ENCODE measurements at regions not wholly inside any gene's neighbourhood (a gene's known extent, or its start where the extent isn't known, plus 50 kb on each side); places are given as distances from the start of the nearest gene placed in this dataset.

DNA sequence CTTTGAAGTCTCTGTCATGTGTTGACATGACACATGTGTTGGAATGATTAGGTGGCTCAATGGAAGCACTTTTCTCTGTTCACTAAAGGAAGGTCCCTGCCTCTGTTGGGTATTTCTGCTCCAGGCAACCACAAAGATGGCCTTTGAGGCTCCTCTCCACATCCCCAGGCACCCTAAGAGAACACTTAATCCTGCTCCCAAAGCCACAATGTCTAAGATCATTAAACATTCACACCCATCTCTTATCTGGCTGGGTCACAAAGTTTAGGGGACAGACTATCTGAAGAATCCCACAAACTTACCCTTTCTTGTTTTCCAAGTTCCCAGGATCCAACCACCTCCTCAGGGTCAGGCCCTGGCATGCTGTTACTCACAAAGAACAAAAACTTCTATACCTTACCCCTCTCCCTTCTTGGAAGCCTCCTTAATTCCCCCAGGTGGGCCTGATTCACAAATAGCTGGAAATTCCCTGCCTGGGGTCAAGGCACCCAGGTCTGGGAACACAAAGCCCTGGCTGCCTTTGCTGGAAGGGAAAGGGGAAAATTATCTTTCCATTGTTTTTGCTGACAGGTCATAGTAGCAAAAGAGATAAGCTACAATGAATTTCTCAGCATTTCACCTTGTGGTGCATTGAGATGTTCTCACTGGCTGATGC, 333.7 kb downstream of the PCNX1 start:
- Histone ChIP-seq H3K36me3 (ENCODE audit: low read length) (no peaks in the 10 kb centered on the region), H3K27ac (ENCODE audit: low read depth, low read length) (no peak overlapping the region)
- TF ChIP-seq EZH2phosphoT487 (conservative IDR thresholded peaks at IDR 0.05; ENCODE audit: low read length): no peak
- TF ChIP-seq, protein P1, sequence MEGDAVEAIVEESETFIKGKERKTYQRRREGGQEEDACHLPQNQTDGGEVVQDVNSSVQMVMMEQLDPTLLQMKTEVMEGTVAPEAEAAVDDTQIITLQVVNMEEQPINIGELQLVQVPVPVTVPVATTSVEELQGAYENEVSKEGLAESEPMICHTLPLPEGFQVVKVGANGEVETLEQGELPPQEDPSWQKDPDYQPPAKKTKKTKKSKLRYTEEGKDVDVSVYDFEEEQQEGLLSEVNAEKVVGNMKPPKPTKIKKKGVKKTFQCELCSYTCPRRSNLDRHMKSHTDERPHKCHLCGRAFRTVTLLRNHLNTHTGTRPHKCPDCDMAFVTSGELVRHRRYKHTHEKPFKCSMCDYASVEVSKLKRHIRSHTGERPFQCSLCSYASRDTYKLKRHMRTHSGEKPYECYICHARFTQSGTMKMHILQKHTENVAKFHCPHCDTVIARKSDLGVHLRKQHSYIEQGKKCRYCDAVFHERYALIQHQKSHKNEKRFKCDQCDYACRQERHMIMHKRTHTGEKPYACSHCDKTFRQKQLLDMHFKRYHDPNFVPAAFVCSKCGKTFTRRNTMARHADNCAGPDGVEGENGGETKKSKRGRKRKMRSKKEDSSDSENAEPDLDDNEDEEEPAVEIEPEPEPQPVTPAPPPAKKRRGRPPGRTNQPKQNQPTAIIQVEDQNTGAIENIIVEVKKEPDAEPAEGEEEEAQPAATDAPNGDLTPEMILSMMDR (IDR thresholded peaks at IDR 0.05; ENCODE audit: insufficient read depth, low read length, poor library complexity, severe bottlenecking): no peak

DNA sequence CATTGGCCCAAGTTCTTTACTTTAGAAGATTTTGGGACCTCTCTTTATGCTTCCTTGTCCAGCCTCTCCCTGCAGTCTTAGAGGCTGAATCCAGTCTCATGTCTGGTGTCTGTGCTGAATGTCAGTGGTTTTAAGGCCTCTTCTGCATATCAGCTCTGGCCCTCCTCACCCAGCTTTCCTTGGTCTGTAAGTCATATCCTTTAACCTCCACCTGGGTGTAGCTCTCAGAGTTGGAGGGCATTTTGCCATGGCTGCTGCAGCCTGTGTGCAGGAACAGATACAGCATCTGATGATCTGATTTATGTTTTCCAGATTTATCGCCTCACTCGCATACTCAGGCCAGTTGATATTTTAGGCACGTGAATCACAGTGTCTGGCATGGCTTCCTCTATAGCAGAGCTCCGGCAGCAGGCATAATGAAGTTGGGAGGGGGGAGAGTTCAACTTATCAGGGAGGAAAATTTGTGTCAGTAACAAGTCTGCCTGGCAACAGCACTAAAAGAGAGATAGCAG, 335.0 kb downstream of the PCNX1 start:
- TF ChIP-seq, protein P1 (IDR thresholded peaks at IDR 0.05; ENCODE audit: insufficient read depth, low read length, poor library complexity, severe bottlenecking): no peak
- no peak for TF ChIP-seq EZH2phosphoT487 (conservative IDR thresholded peaks at IDR 0.05; ENCODE audit: low read length)
- H3K36me3 ChIP-seq (ENCODE audit: low read length): no peaks in the 10 kb centered on the region
- no peak overlapping the region for H3K9ac ChIP-seq (ENCODE audit: low read length)
- no peaks in the 10 kb centered on the region for H3K27me3 ChIP-seq (ENCODE audit: low read length)
- H3K79me2 ChIP-seq (ENCODE audit: insufficient read depth, low read length): no peaks in the 10 kb centered on the region
- no peaks in the 10 kb centered on the region for H4K20me1 ChIP-seq (ENCODE audit: low read depth, low read length)
- H3K9me2 ChIP-seq (replicated peaks; ENCODE audit: insufficient read depth, low read length): no peaks in the 10 kb centered on the region
- no peaks in the 10 kb centered on the region for H3F3A ChIP-seq (ENCODE audit: insufficient read depth)
- no peak overlapping the region for H2AFZ ChIP-seq (ENCODE audit: low read depth, low read length, severe bottlenecking)
- H3K9me3 ChIP-seq (ENCODE audit: insufficient read depth, low read length): no peaks in the 10 kb centered on the region
- H3K4me3 ChIP-seq (ENCODE audit: insufficient read depth, low read length, poor library complexity, severe bottlenecking): no peak overlapping the region
- no peak overlapping the region for H3K4me2 ChIP-seq (ENCODE audit: low read depth, low read length, poor library complexity, severe bottlenecking)
- no peak overlapping the region for H3K27ac ChIP-seq (ENCODE audit: low read depth, low read length)

More for the DNA sequence above, 333.7 kb downstream of the PCNX1 start:
- Histone ChIP-seq H2AFZ (ENCODE audit: low read depth, low read length, severe bottlenecking) (no peak overlapping the region), H3K9me2 (replicated peaks; ENCODE audit: insufficient read depth, low read length) (no peaks in the 10 kb centered on the region), H3K9me3 (ENCODE audit: insufficient read depth, low read length) (no peaks in the 10 kb centered on the region), H3K9ac (ENCODE audit: low read length) (no peak overlapping the region), H3K4me2 (ENCODE audit: low read depth, low read length, poor library complexity, severe bottlenecking) (no peak overlapping the region), H4K20me1 (ENCODE audit: low read depth, low read length) (no peaks in the 10 kb centered on the region), H3K27me3 (ENCODE audit: low read length) (no peaks in the 10 kb centered on the region), H3F3A (ENCODE audit: insufficient read depth) (no peaks in the 10 kb centered on the region), H3K79me2 (ENCODE audit: insufficient read depth, low read length) (no peaks in the 10 kb centered on the region), H3K4me3 (ENCODE audit: insufficient read depth, low read length, poor library complexity, severe bottlenecking) (no peak overlapping the region)

DNA sequence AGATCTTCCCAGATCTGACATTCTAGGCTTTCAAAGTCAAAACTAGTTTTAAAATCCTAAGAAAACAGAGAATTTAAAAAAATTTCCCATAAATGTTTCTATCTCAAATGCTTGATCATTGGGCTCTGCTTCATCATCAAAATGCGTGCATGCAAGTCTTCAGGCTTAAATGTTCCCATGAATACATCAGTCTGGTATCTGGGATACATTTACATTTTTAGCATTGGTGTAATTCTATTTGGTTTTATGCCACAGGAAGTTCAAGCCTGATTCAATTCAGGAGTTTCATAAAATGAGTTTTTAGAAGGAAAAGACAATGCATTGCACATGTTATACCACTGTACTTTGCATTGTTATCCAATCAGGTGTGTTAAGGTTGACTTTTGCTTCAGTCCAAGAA, 336.4 kb downstream of the PCNX1 start:
- Histone ChIP-seq H4K20me1 (ENCODE audit: low read depth, low read length) (no peaks in the 10 kb centered on the region), H3K4me3 (ENCODE audit: insufficient read depth, low read length, poor library complexity, severe bottlenecking) (no peak overlapping the region), H3K27me3 (ENCODE audit: low read length) (no peaks in the 10 kb centered on the region), H3K9me2 (replicated peaks; ENCODE audit: insufficient read depth, low read length) (no peaks in the 10 kb centered on the region), H3K27ac (ENCODE audit: low read depth, low read length) (no peak overlapping the region), H3K79me2 (ENCODE audit: insufficient read depth, low read length) (no peaks in the 10 kb centered on the region), H3K36me3 (ENCODE audit: low read length) (no peaks in the 10 kb centered on the region), H3F3A (ENCODE audit: insufficient read depth) (no peaks in the 10 kb centered on the region), H3K4me2 (ENCODE audit: low read depth, low read length, poor library complexity, severe bottlenecking) (no peak overlapping the region), H3K9ac (ENCODE audit: low read length) (no peak overlapping the region), H2AFZ (ENCODE audit: low read depth, low read length, severe bottlenecking) (no peak overlapping the region), H3K9me3 (ENCODE audit: insufficient read depth, low read length) (no peaks in the 10 kb centered on the region)
- no peak for TF ChIP-seq EZH2phosphoT487 (conservative IDR thresholded peaks at IDR 0.05; ENCODE audit: low read length)
- TF ChIP-seq, protein P1 (IDR thresholded peaks at IDR 0.05; ENCODE audit: insufficient read depth, low read length, poor library complexity, severe bottlenecking): no peak

Data from SU-DHL-6 (cell line).